H9 (cell line): ENCODE measurements at regions not wholly inside any gene's neighbourhood (a gene's known extent, or its start where the extent isn't known, plus 50 kb on each side); places are given as distances from the start of the nearest gene placed in this dataset.

ENCODE experiments used
- DNase-seq: peaks from one replicate; pipeline ENCODE4 v3.0.0-alpha.2; 2017
- H2AFZ ChIP-seq: one replicate; pipeline ENCODE4 v1.6.1; 2013; ENCODE audit warnings: mild to moderate bottlenecking, low read length, control low read depth, moderate library complexity
- H2AK5ac ChIP-seq: 2 replicates; pipeline ENCODE4 v1.6.1; 2013; ENCODE audit warnings: low read length, control low read depth, mixed read lengths; ENCODE audit not compliant: insufficient read length
- H2BK120ac ChIP-seq: one replicate; pipeline ENCODE4 v1.6.1; 2013; ENCODE audit warnings: low read depth, mild to moderate bottlenecking, low read length, control low read depth, inconsistent platforms; ENCODE audit not compliant: poor library complexity, severe bottlenecking
- H2BK12ac ChIP-seq: 2 replicates; pipeline ENCODE4 v1.6.1; 2013; ENCODE audit warnings: low read length, control low read depth, mixed read lengths, low read depth; ENCODE audit not compliant: insufficient read length
- H2BK15ac ChIP-seq: 2 replicates; pipeline ENCODE4 v1.6.1; 2013; ENCODE audit warnings: low read depth, low read length, control low read depth
- H2BK20ac ChIP-seq: one replicate; pipeline ENCODE4 v1.6.1; 2013; ENCODE audit warnings: low read depth, mild to moderate bottlenecking, low read length, control low read depth, inconsistent platforms; ENCODE audit not compliant: poor library complexity, severe bottlenecking
- H2BK5ac ChIP-seq: 2 replicates; pipeline ENCODE4 v1.6.1; 2013; ENCODE audit warnings: low read length, control low read depth, mixed read lengths; ENCODE audit not compliant: insufficient read length
- H3K14ac ChIP-seq: 2 replicates; pipeline ENCODE4 v1.6.1; 2013; ENCODE audit warnings: low read length, control low read depth; ENCODE audit not compliant: insufficient read depth
- H3K18ac ChIP-seq: 2 replicates; pipeline ENCODE4 v1.6.1; 2013; ENCODE audit warnings: low read depth, mild to moderate bottlenecking, mixed read lengths, low read length, control low read depth; ENCODE audit not compliant: insufficient read length
- H3K23ac ChIP-seq: 2 replicates; pipeline ENCODE4 v1.6.1; 2013; ENCODE audit warnings: low read length, control low read depth, mixed read lengths, low read depth; ENCODE audit not compliant: insufficient read length
- H3K23me2 ChIP-seq: 2 replicates; pipeline ENCODE4 v1.6.1; 2013; ENCODE audit warnings: low read depth, mild to moderate bottlenecking, mixed read lengths, low read length, control low read depth; ENCODE audit not compliant: insufficient read length, poor library complexity, severe bottlenecking
- H3K27ac ChIP-seq: 2 replicates; pipeline ENCODE4 v1.5.1; 2013; ENCODE audit warnings: low read length, control low read depth, mixed read lengths, low read depth; ENCODE audit not compliant: insufficient read length
- H3K27me3 ChIP-seq: 2 replicates; pipeline ENCODE4 v1.6.1; 2013; ENCODE audit warnings: low read length, control low read depth, inconsistent platforms; ENCODE audit not compliant: insufficient read depth
- H3K4ac ChIP-seq: 2 replicates; pipeline ENCODE4 v1.6.1; 2013; ENCODE audit warnings: low read depth, mild to moderate bottlenecking, control low read depth, inconsistent platforms, low read length, moderate library complexity
- H3K4me1 ChIP-seq: 2 replicates; pipeline ENCODE4 v1.6.1; 2013; ENCODE audit warnings: low read length, control low read depth, inconsistent platforms; ENCODE audit not compliant: insufficient read depth
- H3K4me2 ChIP-seq: 2 replicates; pipeline ENCODE4 v1.6.1; 2013; ENCODE audit warnings: low read length, control low read depth, mixed read lengths; ENCODE audit not compliant: insufficient read length, insufficient read depth
- H3K56ac ChIP-seq: 2 replicates; pipeline ENCODE4 v1.6.1; 2013; ENCODE audit warnings: low read depth, mild to moderate bottlenecking, mixed read lengths, low read length, control low read depth; ENCODE audit not compliant: insufficient read length
- H3K79me1 ChIP-seq: 2 replicates; pipeline ENCODE4 v1.6.1; 2013; ENCODE audit warnings: low read depth, mild to moderate bottlenecking, moderate library complexity, low read length, control low read depth, inconsistent platforms; ENCODE audit not compliant: insufficient read depth, poor library complexity, severe bottlenecking
- H3K79me2 ChIP-seq: 2 replicates; pipeline ENCODE4 v1.6.1; 2013; ENCODE audit warnings: low read length, control low read depth, inconsistent platforms; ENCODE audit not compliant: insufficient read depth
- H3K9ac ChIP-seq: 2 replicates; pipeline ENCODE4 v1.6.1; 2013; ENCODE audit warnings: low read length, control low read depth, mixed read lengths; ENCODE audit not compliant: insufficient read length; ENCODE audit errors: extremely low read depth
- H3K9me3 ChIP-seq: one replicate; pipeline ENCODE4 v1.6.1; 2013; ENCODE audit warnings: low read depth, low read length, inconsistent platforms; ENCODE audit not compliant: control insufficient read depth
- H3T11ph ChIP-seq: one replicate; pipeline ENCODE4 v1.6.1; 2013; ENCODE audit warnings: mild to moderate bottlenecking, low read length, control low read depth, inconsistent platforms
- H4K20me1 ChIP-seq: one replicate; pipeline ENCODE4 v1.6.1; 2013; ENCODE audit not compliant: control insufficient read depth, insufficient read length, insufficient read depth
- H4K5ac ChIP-seq: 2 replicates; pipeline ENCODE4 v1.6.1; 2013; ENCODE audit warnings: low read depth, mild to moderate bottlenecking, mixed read lengths, low read length, control low read depth; ENCODE audit not compliant: insufficient read length
- H4K8ac ChIP-seq: replicated peaks from 2 replicates; pipeline ENCODE4 v1.6.1; 2013; ENCODE audit warnings: low read length, control low read depth, mixed read lengths, low read depth; ENCODE audit not compliant: insufficient read length
- H4K91ac ChIP-seq: 2 replicates; pipeline ENCODE4 v1.6.1; 2013; ENCODE audit warnings: low read depth, mild to moderate bottlenecking, moderate library complexity, mixed read lengths, low read length, control low read depth; ENCODE audit not compliant: insufficient read length
- H3K27ac Mint-ChIP-seq, 3 experiments: 2 replicates in 2 of 3; 3 replicates in 1 of 3; pipeline ENCODE4 v1.8.0; 2020 to 2021; ENCODE audit warnings: mixed read lengths in 3 of 3, mild to moderate bottlenecking in 1 of 3, moderate library complexity in 1 of 3
- H3K27me3 Mint-ChIP-seq: 2 replicates; pipeline ENCODE4 v1.8.0; 2021; ENCODE audit warnings: low read depth, mild to moderate bottlenecking, moderate library complexity, mixed read lengths
- H3K36me3 Mint-ChIP-seq, 3 experiments: 2 replicates in 2 of 3; 3 replicates in 1 of 3; pipeline ENCODE4 v1.8.0; 2020 to 2021; ENCODE audit warnings: low read depth in 3 of 3, mixed read lengths in 3 of 3; ENCODE audit not compliant: insufficient read depth in 1 of 3
- H3K4me1 Mint-ChIP-seq, 2 experiments: 2 replicates each; pipeline ENCODE4 v1.8.0; 2020; ENCODE audit warnings: mixed read lengths in 2 of 2
- H3K4me3 Mint-ChIP-seq, 2 experiments: 2 replicates in 1 of 2; 3 replicates in 1 of 2; pipeline ENCODE4 v1.8.0; 2020 to 2021; ENCODE audit warnings: mild to moderate bottlenecking in 2 of 2, mixed read lengths in 2 of 2, moderate library complexity in 1 of 2
- H3K9me3 Mint-ChIP-seq, 2 experiments: 2 replicates in 1 of 2; 3 replicates in 1 of 2; pipeline ENCODE4 v1.8.0; 2020; ENCODE audit warnings: mild to moderate bottlenecking in 2 of 2, mixed read lengths in 2 of 2, moderate library complexity in 1 of 2
- CTCF ChIP-seq: fragments of 200-600 bp; sonication (generic); conservative IDR thresholded peaks from 3 replicates; pipeline ENCODE4 v1.8.0; 2021; ENCODE audit warnings: antibody characterized with exemption, mild to moderate bottlenecking
- WGBS: extraction: QIAGEN DNeasy Blood & Tissue Kit; methylation state at CpG from one replicate; pipeline ENCODE4 v1.1.7; 2013; ENCODE audit warnings: missing lambda C conversion rate, low lambda C conversion rate, mixed read lengths; ENCODE audit not compliant: insufficient read length; ENCODE audit errors: extremely low coverage; 5-methylcytosine and 5-hydroxymethylcytosine counted together

DNA sequence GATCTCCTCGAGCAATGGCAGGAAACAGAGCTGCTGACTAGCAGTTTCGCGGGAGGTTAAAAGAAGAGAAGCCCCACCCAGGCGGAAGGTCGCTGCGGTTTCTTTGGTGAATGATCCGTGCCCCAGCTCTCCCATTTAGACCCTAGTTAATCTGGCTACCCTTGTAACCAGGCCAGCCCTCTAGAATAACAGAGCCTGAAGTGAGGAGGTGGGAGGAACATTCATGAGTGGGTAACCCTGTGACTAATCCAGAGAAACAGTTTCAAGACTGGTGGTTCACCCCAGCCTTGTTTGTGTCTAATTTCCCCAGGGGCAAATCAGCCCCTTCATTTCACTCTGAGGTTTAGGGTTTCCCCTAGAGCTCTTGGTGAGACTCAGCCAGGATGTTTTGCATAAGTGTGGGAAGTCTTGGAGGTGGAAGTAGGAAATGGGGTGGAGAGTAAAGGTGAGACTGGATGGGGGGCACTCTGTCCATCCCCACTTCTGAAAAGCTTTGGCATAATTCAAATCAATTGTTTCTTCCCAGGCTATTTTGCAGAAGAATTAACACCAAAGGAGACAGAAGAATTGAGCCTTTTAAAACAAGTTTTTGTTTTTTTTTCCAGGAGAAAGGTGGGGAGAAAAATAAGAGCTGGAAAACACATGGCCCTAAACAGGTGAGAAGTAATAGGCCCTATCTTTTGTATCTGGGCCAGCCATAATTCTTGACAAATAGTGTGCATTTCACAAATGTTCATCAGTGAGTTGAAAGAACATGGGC lies 303.1 kb downstream of the RPLP1 start:
- Mint-ChIP-seq H3K27ac (peak overlapping the region in 1 of 3 experiments; percentile 7; a peak in 2 of 7 replicates), H3K4me1 (peaks cover 11 to 12% of the 10 kb centered on the region in 2 experiments), H3K36me3 (peaks cover 0 to 12% (median 6%) of the 10 kb centered on the region in 3 experiments; a peak in 5 of 7 replicates), H3K4me3 (no peak overlapping the region), H3K9me3 (peaks cover 9 to 11% of the 10 kb centered on the region in 2 experiments), H3K27me3 (peaks cover 15% of the 10 kb centered on the region)
- H2BK15ac ChIP-seq: no peak overlapping the region
- peaks cover 4% of the 10 kb centered on the region; the same call in 1 of the 2 replicates for H3K4me1 ChIP-seq
- no peaks in the 10 kb centered on the region for H3K79me1 ChIP-seq
- H4K91ac ChIP-seq: no peak overlapping the region
- no peaks in the 10 kb centered on the region for H3K79me2 ChIP-seq
- no peak overlapping the region for H3T11ph ChIP-seq
- H3K9me3 ChIP-seq: no peaks in the 10 kb centered on the region
- no peak overlapping the region for H4K5ac ChIP-seq
- no peak overlapping the region for H2BK12ac ChIP-seq
- H3K9ac ChIP-seq: no peak overlapping the region
- H4K8ac ChIP-seq: no peak overlapping the region
- H3K23ac ChIP-seq: no peak overlapping the region
- no peak for TF ChIP-seq CTCF
- no peaks in the 10 kb centered on the region for H3K23me2 ChIP-seq
- no peak overlapping the region for H2BK120ac ChIP-seq
- no peak overlapping the region for H3K18ac ChIP-seq
- no peak overlapping the region for H2BK20ac ChIP-seq
- no peak overlapping the region for H3K14ac ChIP-seq
- no peak overlapping the region for H3K4me2 ChIP-seq
- no peak for DNase-seq
- no peak overlapping the region for H2BK5ac ChIP-seq
- no CpG with 5 or more reads among the region's 7 CpGs for WGBS
- H3K56ac ChIP-seq: no peak overlapping the region
- no peak overlapping the region for H3K4ac ChIP-seq
- no peaks in the 10 kb centered on the region for H3K27me3 ChIP-seq
- H2AK5ac ChIP-seq: no peak overlapping the region
- peak overlapping the region; percentile 51 for H2AFZ ChIP-seq
- H4K20me1 ChIP-seq: no peaks in the 10 kb centered on the region
- H3K27ac ChIP-seq: no peak overlapping the region
